ENCODE measurements at regions not wholly inside any gene's neighbourhood (a gene's known extent, or its start where the extent isn't known, plus 50 kb on each side); places are given as distances from the start of the nearest gene placed in this dataset.
"Not testable (repeated sequence)": the region's sequence is repeated elsewhere in the genome, so short reads cannot be mapped to it uniquely, and the experiment has no call there.

DNA sequence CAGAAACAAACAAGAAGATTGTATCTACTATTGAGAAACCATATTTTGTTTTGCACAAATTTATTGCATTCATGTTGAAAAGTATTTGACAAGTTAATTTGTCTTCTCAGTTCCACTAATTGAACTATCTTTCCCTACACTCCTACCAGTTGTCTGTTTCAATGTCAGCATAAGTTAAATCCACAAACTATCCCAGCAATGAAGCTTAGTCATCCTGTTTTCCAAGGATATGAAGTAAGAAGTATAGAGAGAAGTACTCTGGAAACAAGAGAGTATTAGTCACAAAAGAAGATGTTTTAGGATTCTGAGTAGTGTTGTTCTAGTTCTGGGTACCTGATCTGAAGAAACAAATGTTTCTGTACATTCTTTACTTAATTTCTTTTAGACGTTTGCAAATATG, 261.6 kb upstream of the ZNF804A start:
- no peak for DNase-seq (ENCODE audit: low spot score)

DNA sequence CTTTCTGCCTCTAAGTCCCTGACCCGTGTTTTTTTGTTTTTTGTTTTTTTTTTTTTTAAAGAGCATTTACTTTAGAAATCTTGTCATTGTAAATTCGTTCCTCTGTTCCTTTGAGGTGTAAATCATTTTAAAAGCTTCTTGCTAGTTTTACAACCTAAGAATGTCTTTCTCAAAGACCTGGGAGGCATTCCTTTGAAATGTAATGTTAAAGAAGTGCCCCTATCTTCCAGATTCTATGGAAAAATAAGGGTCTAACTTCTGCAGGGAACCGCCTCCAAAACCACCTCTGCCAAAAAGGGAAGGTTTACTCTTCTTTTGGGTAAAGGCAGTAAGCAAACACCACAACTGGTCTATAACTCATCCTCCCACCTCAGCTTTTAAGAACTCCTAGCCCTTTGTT, 259.6 kb upstream of the ZNF804A start:
- peak; percentile 17 for DNase-seq (ENCODE audit: low spot score)

DNA sequence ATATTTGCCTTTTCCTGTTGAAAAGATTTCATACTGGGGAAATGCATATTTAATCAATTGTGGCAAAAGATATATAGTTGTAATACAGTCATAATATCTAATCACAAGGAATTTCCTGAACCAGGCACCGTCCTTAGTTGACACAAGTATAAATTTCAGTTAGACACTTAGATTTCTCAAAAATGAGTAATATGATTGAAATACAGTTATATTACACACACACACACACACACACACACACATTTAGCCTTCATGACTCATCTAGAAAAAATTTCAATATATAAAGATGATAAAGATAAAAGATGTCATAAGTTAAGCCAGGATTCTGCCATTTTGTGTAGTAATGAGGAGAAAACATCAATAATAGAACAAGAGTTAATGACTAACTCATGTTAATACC, 258.4 kb upstream of the ZNF804A start:
- no peak for DNase-seq (ENCODE audit: low spot score)

DNA sequence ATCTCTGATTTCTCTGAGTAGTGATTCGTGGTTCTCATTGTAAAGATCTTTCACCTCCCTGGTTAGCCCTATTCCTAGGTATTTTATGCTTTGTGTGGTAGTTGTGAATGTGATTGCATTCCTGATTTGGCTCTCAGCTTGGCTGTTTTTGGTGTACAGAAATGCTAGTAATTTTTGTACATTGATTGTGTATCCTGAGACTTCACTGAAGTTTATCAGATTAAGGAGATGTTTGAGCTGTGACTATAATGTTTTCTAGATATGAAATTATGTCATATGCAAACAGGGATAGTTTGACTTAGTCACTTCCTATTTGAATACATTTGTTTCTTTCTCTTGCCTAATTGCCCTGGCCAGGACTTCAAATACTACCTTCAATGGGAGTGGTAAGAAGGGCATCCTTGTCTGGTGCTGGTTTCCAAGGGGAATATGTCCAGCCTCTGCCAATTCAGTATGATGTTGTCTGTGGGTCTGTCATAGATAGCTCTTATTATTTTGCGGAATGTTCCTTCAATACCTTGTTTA, 251.9 kb upstream of the ZNF804A start:
- DNase-seq (ENCODE audit: low spot score): no peak

DNA sequence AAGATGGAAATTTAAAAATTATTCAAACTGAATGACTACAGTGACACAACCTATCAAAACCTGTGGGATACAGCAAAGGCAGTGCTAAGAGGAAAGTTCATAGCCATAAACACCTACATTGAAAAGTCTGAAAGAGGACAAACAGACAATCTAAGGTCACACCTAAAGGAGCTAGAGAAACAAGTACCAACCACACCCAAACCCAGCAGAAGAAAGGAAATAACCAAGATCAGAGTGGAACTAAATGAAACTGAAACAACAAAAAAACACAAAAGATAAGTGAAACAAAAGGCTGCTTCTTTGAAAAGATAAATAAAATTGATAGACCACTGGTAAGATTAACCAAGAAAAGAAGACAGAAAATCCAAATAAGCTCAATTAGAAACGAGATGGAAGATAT, 247.2 kb upstream of the ZNF804A start:
- no peak for DNase-seq (ENCODE audit: low spot score)

DNA sequence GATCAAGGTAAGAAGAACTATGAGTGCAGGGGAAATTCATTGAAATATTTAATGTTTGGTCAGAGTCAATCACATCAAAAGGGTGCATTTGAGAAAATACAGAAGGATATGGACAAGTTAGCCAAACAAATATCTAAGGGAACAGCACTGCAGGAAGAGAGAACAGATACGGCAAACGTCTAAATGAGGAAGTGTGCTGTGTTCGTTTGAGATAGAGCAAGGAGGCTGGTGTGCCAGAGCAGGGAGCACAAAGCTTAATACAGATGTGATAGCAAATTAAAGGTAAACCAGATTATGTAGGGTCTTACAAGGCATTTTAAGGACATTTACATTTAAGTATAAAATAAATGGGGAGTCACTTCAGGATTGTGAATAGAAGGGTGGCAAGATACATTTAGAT, 241.3 kb upstream of the ZNF804A start:
- no peak for DNase-seq (ENCODE audit: low spot score)

DNA sequence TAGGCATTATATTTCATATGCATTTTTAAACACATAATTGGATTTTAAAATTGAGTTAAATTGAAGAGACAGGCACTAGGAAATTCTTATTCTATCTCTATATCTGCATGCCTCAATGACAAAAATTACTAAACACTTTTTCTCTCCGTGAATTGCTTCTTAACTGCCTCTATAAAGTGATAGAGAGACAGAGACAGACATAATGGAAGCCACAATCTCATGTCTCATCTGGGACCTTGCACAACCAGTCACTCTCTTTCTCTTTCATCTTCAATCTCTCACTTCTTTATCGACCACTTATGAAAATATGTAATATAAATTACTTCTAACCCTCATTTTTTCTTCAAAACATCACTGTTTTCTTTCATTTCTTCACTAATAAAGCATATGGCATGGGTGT, 238.9 kb upstream of the ZNF804A start:
- no peak for DNase-seq (ENCODE audit: low spot score)

DNA sequence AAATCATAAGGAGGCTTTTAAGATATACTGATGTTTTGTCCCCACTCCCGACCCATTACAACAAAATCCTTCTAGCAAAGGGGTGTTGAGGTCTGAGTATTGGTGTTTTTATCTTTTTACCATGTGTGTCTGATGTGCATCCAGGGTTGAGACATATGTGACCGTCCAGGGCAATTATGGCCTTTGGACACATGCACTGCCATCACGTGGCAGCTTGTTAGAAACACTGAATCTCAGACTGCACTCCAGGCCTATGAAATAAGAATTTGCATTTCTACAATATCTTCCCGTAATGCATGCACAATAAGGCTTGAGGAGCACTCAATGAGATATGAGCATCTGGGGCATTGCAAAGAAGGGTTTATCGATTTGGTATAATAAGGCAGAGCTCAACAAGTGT, 235.1 kb upstream of the ZNF804A start:
- DNase-seq (ENCODE audit: low spot score): no peak

DNA sequence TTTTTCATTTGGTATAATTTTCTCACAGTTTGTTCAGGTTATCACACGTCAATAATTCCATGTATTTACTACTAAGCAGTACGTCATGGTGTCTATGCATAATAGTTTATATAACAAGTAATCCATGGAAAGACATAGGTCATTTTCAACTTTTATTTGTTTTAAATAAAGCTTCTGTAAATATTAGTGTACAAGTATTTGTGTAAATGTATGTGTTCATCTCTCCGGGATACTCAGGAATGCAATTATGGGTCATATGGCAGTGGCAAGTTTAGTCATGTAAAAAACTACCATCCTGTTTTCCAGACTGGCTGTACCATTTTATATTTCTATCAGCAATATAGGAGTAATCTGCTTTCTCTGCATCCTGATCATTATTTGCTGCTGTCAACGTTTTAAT, 231.1 kb upstream of the ZNF804A start:
- DNase-seq (ENCODE audit: low spot score): no peak

DNA sequence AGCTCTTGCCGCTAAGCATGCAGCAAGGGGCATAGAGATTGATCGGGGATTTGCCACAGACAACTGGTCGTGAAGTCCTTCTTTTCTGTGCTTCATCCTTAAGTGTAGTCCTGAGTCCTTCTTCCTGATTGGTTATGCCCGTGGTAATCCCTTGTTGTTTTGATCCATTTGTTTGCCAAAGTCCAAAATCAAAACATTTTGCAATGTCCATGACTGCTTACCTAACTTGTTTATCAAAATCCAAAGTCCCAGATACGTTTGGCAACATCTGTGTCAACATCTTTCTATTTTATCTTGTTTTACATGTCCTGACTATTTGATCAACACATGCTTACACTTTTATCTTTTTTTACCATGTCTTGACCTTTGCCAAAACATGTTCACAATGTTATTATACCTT, 229.0 kb upstream of the ZNF804A start:
- no peak for DNase-seq (ENCODE audit: low spot score)

DNA sequence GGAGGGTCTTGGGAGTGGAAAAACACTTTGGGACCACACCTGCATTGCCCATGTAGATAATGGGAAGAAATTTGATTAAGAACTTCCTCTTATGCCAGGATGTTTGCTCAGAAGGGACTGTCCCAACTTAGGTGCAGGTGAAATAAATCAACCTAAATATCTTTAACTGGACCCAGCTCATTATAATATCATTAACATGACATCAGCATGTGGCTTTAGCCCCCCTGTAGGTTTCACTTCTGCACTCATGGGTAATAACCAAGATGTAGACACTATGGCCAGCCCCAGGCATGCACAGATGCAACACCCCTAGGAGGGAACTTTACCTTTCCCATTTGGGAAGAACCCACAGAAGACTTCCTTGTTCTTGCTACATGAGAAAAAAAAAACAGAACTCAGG, 227.4 kb upstream of the ZNF804A start:
- DNase-seq (ENCODE audit: low spot score): no peak

DNA sequence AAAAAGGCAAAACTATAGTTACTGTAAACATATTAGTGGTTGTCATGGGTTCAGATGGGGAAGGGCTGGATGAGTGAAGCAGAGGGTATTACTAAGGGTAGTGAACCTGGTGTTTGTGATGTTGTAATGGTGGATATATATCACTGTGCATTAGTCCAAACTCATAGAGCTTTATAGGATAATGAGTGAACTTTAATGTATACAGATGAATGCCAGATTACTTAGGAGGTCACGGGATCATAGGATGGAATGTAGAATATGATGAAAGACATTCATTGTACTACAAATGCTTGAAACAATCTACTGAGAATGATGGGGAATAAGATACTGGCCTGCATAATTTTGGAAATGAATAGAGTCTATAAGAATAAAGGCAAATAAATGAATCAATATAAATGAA, 226.7 kb upstream of the ZNF804A start:
- no peak for DNase-seq (ENCODE audit: low spot score)

DNA sequence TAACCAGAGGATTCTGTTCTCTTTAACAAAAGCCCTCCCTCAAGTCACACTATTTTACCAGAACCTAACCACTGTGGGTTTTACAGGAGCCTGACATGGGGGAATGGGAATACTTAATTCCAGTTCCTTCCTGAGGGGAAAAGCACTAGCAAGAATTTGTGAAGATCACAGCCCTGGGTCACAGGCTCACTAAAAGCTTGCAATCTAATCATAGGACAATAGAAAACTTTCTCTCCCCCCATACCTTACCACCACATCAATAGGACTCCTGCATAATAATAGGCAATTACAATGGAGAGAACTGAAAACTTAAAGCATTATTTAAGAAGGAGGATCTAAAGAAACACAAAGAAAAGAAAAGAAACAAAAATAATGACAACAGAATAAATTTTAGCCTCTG, 225.8 kb upstream of the ZNF804A start:
- DNase-seq (ENCODE audit: low spot score): no peak

DNA sequence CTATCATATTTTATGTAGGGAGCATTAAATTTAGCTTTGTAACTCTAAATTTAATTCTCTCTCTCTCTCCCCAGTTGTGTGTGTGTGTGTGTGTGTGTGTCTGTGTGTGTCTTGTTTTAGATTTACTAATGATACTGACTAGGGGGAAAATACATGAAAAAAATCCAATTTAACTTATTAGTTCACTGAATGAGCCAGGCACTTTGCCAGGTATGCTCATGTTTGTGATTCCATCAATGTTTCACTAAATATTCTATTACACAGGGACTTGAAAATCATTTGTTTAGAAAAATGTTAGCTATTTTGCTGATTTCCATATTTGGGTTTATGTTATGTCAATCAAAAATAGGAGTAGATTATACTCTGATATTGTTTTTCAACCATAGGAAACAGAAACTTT, 203.7 kb upstream of the ZNF804A start:
- DNase-seq (ENCODE audit: low spot score): no peak

DNA sequence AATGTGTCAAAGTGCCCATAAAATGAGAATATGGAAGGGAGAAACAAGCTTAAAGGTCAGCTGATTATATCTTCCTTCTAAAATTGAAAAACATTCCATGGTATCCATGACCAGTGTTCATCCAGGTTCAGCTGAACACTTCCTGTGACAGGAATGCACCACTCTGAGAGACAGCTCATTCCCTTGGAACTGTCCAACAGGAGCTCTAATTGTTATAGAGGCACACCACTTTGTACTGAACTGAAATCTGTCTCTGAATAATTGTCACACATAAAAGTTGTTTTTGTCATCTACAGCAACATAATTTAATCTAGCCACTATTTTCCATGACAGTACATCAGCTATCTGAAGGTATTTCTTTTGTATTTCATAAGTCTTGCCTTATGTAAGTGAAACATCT, 195.9 kb upstream of the ZNF804A start:
- no peak for DNase-seq (ENCODE audit: low spot score)

DNA sequence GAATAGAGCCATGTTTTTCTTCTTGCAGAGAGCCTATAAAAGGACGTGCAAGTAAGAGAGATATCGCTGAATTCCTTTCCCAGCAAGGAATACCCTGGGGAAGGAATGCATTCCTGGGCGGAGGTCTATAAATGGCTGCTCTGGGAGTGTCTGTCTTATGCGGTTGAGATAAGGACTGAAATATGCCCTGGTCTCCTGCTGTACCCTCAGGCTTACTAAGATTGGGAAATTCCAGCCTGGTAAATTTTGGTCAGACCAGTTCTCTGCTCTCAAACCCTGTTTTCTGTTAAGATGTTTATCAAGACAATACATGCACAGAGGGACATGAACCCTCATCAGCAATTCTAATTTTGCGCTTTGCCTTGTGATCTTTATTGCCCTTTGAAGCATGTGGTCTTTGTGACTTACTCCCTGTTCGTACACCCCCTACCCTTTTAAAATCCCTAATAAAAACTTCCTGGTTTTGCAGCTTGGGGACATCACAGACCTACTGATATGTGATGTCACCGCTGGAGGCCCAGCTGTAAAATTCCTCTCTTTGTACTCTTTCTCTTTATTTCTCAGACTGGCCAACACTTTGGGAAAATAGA, 191.2 kb upstream of the ZNF804A start:
- not testable (repeated sequence) for DNase-seq (ENCODE audit: low spot score)

DNA sequence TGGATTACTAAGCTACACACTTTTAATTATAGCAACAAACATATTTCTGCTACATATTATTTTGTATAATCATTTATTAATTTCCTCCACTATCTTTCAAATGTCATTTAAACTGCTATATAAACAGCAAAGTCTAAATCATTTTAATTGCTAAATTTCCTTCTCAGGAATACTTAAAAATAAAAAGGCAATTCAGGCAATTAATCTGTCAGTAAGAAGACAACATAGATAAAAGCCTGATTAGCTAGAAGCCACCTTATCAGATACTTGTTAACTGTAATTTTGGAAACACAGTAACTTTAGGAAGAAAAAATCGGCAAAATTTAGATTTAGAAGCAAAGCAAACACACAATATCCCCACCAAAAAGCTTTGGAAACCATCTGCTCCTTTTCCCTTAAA, 188.2 kb upstream of the ZNF804A start:
- no peak for DNase-seq (ENCODE audit: low spot score)

DNA sequence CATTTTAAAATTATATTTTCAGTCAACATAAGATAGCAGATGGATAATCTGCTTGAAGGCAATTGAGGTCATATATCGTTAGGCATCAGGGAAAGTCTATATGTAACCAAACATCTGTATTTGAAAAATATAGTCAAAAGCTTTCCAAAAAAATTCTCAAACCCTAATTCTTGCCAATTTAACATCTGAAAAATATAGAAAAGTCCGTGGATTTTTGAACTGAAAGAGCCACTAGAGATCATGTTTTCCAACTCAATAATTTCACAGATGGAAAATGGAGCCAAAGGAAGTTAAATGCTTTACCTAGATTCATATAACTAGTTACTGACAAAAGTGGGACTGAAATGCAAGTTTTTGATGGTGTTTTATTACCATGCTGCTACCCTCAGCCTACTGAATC, 185.1 kb upstream of the ZNF804A start:
- no peak for DNase-seq (ENCODE audit: low spot score)

DNA sequence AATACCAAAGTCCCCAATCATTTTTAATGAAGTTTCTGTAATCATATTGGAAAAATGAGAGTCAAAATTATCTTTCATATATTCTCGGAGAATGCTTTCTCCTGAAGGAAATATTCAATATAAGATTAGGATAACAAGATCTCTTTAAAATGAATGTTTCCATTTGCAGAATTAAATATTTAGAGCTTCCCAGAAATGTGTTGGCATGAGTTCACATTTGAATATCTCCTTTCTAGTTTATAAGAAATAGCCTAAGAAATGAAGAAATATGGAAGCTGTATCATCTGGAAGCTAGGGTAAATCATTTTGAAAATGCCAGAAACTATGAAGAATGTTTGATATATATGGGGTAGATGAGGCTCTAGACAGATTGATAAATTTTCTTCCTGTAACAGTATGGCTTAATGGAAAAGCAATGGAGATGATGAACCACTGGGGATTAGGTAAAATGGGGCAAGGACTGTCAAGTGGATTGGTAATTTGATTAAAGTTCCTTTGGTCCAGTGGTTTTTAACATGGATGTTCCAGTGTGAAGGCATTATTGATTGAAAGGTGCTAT, 184.6 kb upstream of the ZNF804A start:
- DNase-seq (ENCODE audit: low spot score): no peak

DNA sequence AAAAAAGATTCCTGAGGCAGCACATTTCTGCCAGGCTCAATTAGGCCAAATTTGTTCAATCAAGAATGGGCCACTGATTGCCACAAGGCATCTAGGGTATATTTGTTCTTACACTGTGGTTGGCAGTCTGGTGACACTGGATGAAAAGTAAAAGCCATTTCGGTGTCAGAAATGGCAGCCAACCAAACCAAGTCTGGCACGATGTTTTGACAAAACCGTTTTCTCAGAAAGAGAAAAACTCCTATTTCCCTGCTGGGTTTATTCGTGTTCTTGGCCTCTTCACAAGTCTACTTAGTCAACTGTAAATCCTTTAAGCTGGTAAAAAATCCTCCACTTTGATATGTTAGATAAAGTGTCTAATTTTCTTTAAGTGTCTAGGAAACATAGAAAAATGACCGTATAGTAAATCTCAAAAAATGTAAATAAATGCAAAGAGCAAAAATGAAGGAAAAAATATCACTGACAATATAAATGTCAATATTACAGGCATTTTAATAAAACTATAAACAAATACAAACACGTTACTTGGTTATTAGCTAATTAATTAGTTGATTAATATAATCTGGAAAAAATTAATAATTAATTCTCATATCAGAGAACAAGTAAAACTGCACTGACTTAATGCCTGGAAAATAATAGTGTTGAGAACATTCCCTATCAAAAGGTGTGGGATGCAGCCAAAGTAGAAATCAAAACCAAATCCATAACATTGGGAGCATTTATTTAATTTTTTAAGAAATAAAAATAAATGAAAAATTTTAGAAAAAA, 182.0 kb upstream of the ZNF804A start:
- DNase-seq (ENCODE audit: low spot score): no peak

DNA sequence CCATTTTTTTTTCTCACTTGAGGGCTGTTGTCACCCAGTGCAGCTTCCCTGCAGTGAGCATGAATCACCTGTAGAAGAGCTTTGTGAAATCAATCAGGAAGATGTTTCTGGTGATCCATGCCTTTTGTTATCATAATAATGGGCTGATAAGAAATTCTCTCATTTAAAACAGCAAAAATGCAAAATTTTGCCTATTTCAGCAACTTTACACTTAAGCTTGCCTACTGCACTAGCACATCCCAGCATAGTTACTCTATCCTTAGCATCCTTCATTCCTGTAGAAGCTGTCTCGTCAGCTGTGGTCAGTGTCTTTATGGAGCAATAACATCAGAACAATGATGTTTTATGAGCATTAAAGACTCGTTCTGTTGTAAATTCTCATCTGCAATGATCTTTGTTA, 178.6 kb upstream of the ZNF804A start:
- no peak for DNase-seq (ENCODE audit: low spot score)

DNA sequence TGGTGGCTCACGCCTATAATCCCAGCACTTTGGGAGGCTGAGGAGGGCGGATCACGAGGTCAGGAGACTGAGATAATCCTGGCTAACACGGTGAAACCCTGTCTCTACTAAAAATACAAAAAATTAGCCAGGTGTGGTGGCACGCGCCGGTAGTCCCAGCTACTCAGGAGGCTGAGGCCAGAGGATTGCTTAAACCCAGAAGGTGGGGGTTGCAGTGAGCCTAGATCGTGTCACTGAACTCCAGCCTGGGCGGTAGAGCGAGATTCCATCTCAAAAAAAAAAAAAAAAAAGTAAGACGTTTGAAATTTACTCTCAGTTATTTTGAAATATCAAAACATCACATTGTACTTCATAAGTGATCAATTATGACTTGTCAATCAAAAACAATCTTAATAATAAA, 176.9 kb upstream of the ZNF804A start:
- not testable (repeated sequence) for DNase-seq (ENCODE audit: low spot score)

DNA sequence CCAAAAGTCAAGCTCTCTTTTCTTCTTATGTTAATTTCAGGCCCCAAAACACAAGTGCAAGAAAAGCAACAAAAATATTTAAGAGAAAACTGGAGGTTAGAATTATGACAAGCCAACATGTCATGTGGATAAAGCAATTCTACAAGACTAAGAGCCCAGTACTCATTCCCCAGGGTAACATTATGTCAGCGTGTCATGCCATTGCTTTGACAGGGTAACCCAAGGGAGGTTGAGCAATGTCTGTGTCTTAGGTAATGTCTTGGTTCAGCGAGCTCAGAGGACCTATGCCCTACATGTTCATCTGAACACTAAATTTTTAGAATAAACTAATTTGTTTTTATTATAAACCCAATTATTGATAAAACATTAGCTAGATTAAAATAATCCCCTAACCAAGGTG, 173.2 kb upstream of the ZNF804A start:
- DNase-seq (ENCODE audit: low spot score): no peak

DNA sequence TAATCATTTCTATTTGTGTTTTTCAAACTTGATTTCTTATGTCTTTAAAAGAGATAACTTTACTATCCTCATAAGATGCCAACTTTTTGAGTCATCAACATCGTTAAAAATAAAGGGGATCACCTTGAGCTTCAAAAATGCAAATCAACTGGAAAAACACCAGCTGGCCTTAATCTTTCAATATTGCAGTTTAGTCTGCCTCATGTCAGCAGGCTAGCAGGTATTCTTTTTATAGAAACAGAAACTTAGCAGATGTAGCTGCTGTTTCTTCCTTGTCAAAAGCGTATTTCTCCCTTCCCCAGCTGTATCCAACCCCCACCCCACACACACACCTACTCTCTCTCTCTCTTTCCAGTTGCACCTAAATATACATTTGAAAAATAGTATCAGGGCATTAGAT, 154.1 kb upstream of the ZNF804A start:
- no peak for DNase-seq (ENCODE audit: low spot score)

All from iPS-NIHi11 (cell line).